Neural crest cell (in vitro differentiated cells): ENCODE measurements at regions not wholly inside any gene's neighbourhood (a gene's known extent, or its start where the extent isn't known, plus 50 kb on each side); places are given as distances from the start of the nearest gene placed in this dataset.
A peak's percentile ranks its signal among the peaks of the same experiment; 100 is the strongest.

Experiments used
- DNase-seq: peaks from one replicate; pipeline ENCODE4 v3.0.0; 2021; ENCODE audit warnings: low read depth, mixed read lengths, low spot score
- H3K27ac Mint-ChIP-seq: one replicate; pipeline ENCODE4 v1.8.0; 2021; ENCODE audit warnings: mild to moderate bottlenecking, mixed read lengths; ENCODE audit not compliant: unreplicated experiment
- H3K27me3 Mint-ChIP-seq: 2 replicates; pipeline ENCODE4 v1.8.0; 2021; ENCODE audit warnings: low read depth, mild to moderate bottlenecking, mixed read lengths
- H3K36me3 Mint-ChIP-seq: 2 replicates; pipeline ENCODE4 v1.8.0; 2021; ENCODE audit warnings: low read depth, mild to moderate bottlenecking, mixed read lengths
- H3K4me1 Mint-ChIP-seq: 2 replicates; pipeline ENCODE4 v1.8.0; 2021; ENCODE audit warnings: mixed read lengths
- H3K4me3 Mint-ChIP-seq: one replicate; pipeline ENCODE4 v1.8.0; 2021; ENCODE audit warnings: mild to moderate bottlenecking, mixed read lengths
- H3K9me3 Mint-ChIP-seq: 2 replicates; pipeline ENCODE4 v1.8.0; 2021; ENCODE audit warnings: mixed read lengths
- CTCF ChIP-seq: fragments of 200-600 bp; sonication (generic); conservative IDR thresholded peaks from 2 replicates; pipeline ENCODE4 v1.5.0; 2021; ENCODE audit warnings: antibody characterized with exemption, mild to moderate bottlenecking

- no peak for TF ChIP-seq CTCF
- no peak overlapping the region for H3K27ac Mint-ChIP-seq
- no peak overlapping the region for H3K4me3 Mint-ChIP-seq
- H3K4me1 Mint-ChIP-seq: peaks cover 22% of the 10 kb centered on the region
- H3K36me3 Mint-ChIP-seq: peaks cover 9% of the 10 kb centered on the region
- no peaks in the 10 kb centered on the region for H3K27me3 Mint-ChIP-seq
- peaks cover 9% of the 10 kb centered on the region for H3K9me3 Mint-ChIP-seq
- no peak for DNase-seq
These were observed 276.0 kb upstream of the DMRT1 start for GRCh38 chr9:565528-565927.

GRCh38 chr9:567128-567746 lies 274.3 kb upstream of the DMRT1 start:
- Mint-ChIP-seq H3K27ac (no peak overlapping the region), H3K36me3 (peaks cover 9% of the 10 kb centered on the region), H3K27me3 (no peaks in the 10 kb centered on the region), H3K4me3 (no peak overlapping the region), H3K4me1 (peaks cover 27% of the 10 kb centered on the region), H3K9me3 (peaks cover 9% of the 10 kb centered on the region)
- DNase-seq: no peak
- TF ChIP-seq CTCF: no peak

GRCh38 chr9:567747-568305 lies 273.7 kb upstream of the DMRT1 start:
- TF ChIP-seq CTCF: no peak
- Mint-ChIP-seq H3K4me1 (peaks cover 26% of the 10 kb centered on the region), H3K9me3 (peaks cover 9% of the 10 kb centered on the region), H3K27me3 (no peaks in the 10 kb centered on the region), H3K4me3 (no peak overlapping the region), H3K27ac (no peak overlapping the region), H3K36me3 (peaks cover 9% of the 10 kb centered on the region)
- no peak for DNase-seq

- H3K27me3 Mint-ChIP-seq: no peaks in the 10 kb centered on the region
- TF ChIP-seq CTCF: no peak
- peaks cover 25% of the 10 kb centered on the region for H3K4me1 Mint-ChIP-seq
- no peak for DNase-seq
- H3K9me3 Mint-ChIP-seq: peaks cover 9% of the 10 kb centered on the region
- no peak overlapping the region for H3K4me3 Mint-ChIP-seq
- H3K27ac Mint-ChIP-seq: no peak overlapping the region
- H3K36me3 Mint-ChIP-seq: peaks cover 9% of the 10 kb centered on the region
These were observed 272.2 kb upstream of the DMRT1 start for GRCh38 chr9:569296-569695.

- TF ChIP-seq CTCF: no peak
- DNase-seq: no peak
- no peaks in the 10 kb centered on the region for H3K27me3 Mint-ChIP-seq
- no peak overlapping the region for H3K4me3 Mint-ChIP-seq
- H3K27ac Mint-ChIP-seq: peak overlapping the region; percentile 62
- H3K4me1 Mint-ChIP-seq: peaks cover 30% of the 10 kb centered on the region
- H3K9me3 Mint-ChIP-seq: peaks cover 9% of the 10 kb centered on the region
- H3K36me3 Mint-ChIP-seq: peaks cover 8% of the 10 kb centered on the region
These were observed 271.3 kb upstream of the DMRT1 start for GRCh38 chr9:570187-570586.
